Putamen (tissue), 1 donor: ENCODE measurements at regions not wholly inside any gene's neighbourhood (a gene's known extent, or its start where the extent isn't known, plus 50 kb on each side); places are given as distances from the start of the nearest gene placed in this dataset.

Experiments
- DNase-seq: peaks from one replicate; pipeline ENCODE4 v3.0.0-alpha.2; 2016; ENCODE audit warnings: low spot score

- no peak for DNase-seq
Observed at GRCh38 chr10:31583293-31583692, 264.3 kb downstream of the ZEB1 start.

- no peak for DNase-seq
Observed at GRCh38 chr10:31582365-31583052, 263.5 kb downstream of the ZEB1 start.

DNA sequence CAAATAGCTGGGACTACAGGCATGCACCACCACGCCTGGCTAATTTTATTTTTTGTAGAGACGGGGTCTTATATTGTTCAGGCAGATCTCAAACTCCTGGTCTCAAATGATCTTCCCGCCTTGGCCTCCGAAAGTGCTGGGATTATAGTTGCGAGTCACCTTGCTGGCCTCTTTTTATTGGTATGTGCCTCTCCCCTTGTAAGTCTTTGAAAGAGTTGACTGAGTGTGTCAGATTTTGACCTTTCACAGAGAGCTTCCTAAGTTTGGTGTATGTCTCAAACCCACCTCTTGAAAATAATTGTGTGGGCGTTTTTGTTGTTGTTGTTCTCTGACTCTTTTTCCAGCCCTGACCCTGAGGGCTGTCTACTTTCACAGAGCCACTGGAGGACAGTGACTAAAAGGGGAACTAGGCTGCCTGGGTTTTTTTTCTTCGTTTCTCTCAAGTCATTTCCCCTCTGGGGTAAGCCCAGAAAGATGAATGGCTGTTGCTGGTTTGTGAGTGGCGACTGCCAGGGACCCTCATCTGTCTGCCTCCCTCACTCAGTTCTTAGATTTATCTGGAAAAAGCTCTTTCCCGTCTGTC lies 262.8 kb downstream of the ZEB1 start:
- no peak for DNase-seq

DNA sequence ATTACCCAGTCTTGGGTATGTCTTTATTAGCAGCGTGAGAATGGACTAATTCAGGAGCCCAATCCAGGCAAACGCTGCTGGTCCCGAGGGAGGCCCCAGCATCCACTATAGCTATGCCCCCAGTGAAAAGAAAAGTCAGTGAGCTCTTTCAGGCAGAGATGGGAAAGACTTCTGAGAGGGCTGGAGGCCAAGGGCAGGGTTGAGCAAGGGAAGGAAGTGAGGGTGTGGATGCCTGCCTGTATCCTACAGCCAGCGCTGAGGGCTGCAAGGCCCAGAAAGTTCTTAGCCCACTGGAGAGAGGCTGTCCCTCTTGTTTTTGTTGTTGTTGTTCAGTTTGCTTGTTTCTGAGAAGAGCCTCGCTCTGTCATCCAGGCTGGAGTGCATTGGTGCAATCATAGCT lies 261.6 kb downstream of the ZEB1 start:
- DNase-seq, result no peak
